GM23338 (cell line): ENCODE measurements at regions not wholly inside any gene's neighbourhood (a gene's known extent, or its start where the extent isn't known, plus 50 kb on each side); places are given as distances from the start of the nearest gene placed in this dataset.

Experiments
- ATAC-seq: fragments of 200-7000 bp; cut with Tn5 transposase; 3 replicates; pipeline ENCODE4 v1.9.1; 2020
- DNase-seq: peaks from one replicate; pipeline ENCODE4 v3.0.0-alpha.2; 2015; ENCODE audit warnings: low spot score
- H2AFZ ChIP-seq: fragments of 200-600 bp; sonication (generic); 2 replicates; pipeline ENCODE4 v1.8.0; 2016; ENCODE audit warnings: antibody characterized with exemption, mild to moderate bottlenecking, moderate library complexity
- H3F3A ChIP-seq: fragments of 200-600 bp; sonication (generic); replicated peaks from 2 replicates; pipeline ENCODE4 v1.8.0; 2017; ENCODE audit warnings: antibody characterized with exemption, mixed run types, low read depth
- H3K27ac ChIP-seq: fragments of 200-600 bp; sonication (generic); 2 replicates; pipeline ENCODE4 v1.6.1; 2016; ENCODE audit warnings: low read depth
- H3K27me3 ChIP-seq: fragments of 200-600 bp; sonication (generic); 2 replicates; pipeline ENCODE4 v1.8.0; 2016; ENCODE audit warnings: mild to moderate bottlenecking, mixed run types, moderate library complexity; ENCODE audit not compliant: insufficient read depth
- H3K36me3 ChIP-seq: fragments of 200-600 bp; sonication (generic); 2 replicates; pipeline ENCODE4 v1.8.0; 2016; ENCODE audit warnings: mild to moderate bottlenecking; ENCODE audit not compliant: insufficient read depth
- H3K4me1 ChIP-seq: fragments of 200-600 bp; sonication (generic); 2 replicates; pipeline ENCODE4 v1.8.0; 2016; ENCODE audit warnings: mild to moderate bottlenecking, moderate library complexity; ENCODE audit not compliant: insufficient read depth
- H3K4me2 ChIP-seq: fragments of 200-600 bp; sonication (generic); 2 replicates; pipeline ENCODE4 v1.7.1; 2017; ENCODE audit warnings: mixed run types
- H3K4me3 ChIP-seq: fragments of 200-600 bp; sonication (generic); 2 replicates; pipeline ENCODE4 v1.6.1; 2016; ENCODE audit warnings: mixed run types
- H3K79me2 ChIP-seq: fragments of 200-600 bp; sonication (generic); replicated peaks from 2 replicates; pipeline ENCODE4 v1.8.0; 2017; ENCODE audit warnings: mild to moderate bottlenecking; ENCODE audit not compliant: insufficient read depth
- H3K9me2 ChIP-seq: fragments of 200-600 bp; sonication (generic); 2 replicates; pipeline ENCODE4 v1.8.0; 2017; ENCODE audit not compliant: insufficient read depth
- H4K20me1 ChIP-seq: fragments of 200-600 bp; sonication (generic); replicated peaks from 2 replicates; pipeline ENCODE4 v1.8.0; 2017; ENCODE audit warnings: mild to moderate bottlenecking; ENCODE audit not compliant: insufficient read depth
- H3K27ac Mint-ChIP-seq: 2 replicates; pipeline ENCODE4 v1.8.0; 2020; ENCODE audit warnings: inconsistent platforms, mild to moderate bottlenecking, moderate library complexity, mixed read lengths
- H3K27me3 Mint-ChIP-seq: 3 replicates; pipeline ENCODE4 v1.8.0; 2022; ENCODE audit warnings: low read depth, mild to moderate bottlenecking, moderate library complexity, mixed read lengths, inconsistent platforms; ENCODE audit not compliant: insufficient read depth, poor library complexity
- H3K36me3 Mint-ChIP-seq: 3 replicates; pipeline ENCODE4 v1.8.0; 2021; ENCODE audit warnings: low read depth, mild to moderate bottlenecking, inconsistent platforms, moderate library complexity, mixed read lengths
- H3K4me1 Mint-ChIP-seq: 3 replicates; pipeline ENCODE4 v1.8.0; 2020; ENCODE audit warnings: mild to moderate bottlenecking, inconsistent platforms, mixed read lengths
- H3K4me3 Mint-ChIP-seq: 3 replicates; pipeline ENCODE4 v1.8.0; 2021; ENCODE audit warnings: moderate library complexity, mild to moderate bottlenecking, inconsistent platforms, mixed read lengths
- H3K9me3 Mint-ChIP-seq: 3 replicates; pipeline ENCODE4 v1.8.0; 2020; ENCODE audit warnings: moderate library complexity, mild to moderate bottlenecking, inconsistent platforms, mixed read lengths
- CREB1 ChIP-seq: fragments of 250-450 bp; sonication (Bioruptor Pico); IDR thresholded peaks from 2 replicates; pipeline ENCODE4 v1.5.0; 2020; ENCODE audit warnings: low read depth, mild to moderate bottlenecking, moderate library complexity
- CTCF ChIP-seq, 2 experiments: fragments of 200-600 bp in 1 of 2; sonication (generic) in 1 of 2; conservative IDR thresholded peaks; 2 replicates each; pipeline versions ENCODE4 v1.5.1 to v1.6.1; 2016 to 2017; ENCODE audit warnings: antibody characterized with exemption in 2 of 2, low read depth in 2 of 2, mild to moderate bottlenecking in 2 of 2, moderate library complexity in 1 of 2
- EZH2phosphoT487 ChIP-seq: fragments of 200-600 bp; sonication (generic); IDR thresholded peaks from one replicate; pipeline ENCODE4 v1.8.1; 2018; ENCODE audit warnings: antibody characterized with exemption; ENCODE audit not compliant: unreplicated experiment
- STAT1 ChIP-seq: IDR thresholded peaks from one replicate; pipeline ENCODE4 v1.6.1; 2016; ENCODE audit warnings: antibody characterized with exemption; ENCODE audit not compliant: unreplicated experiment
- ZNF114 ChIP-seq: fragments of 250-450 bp; sonication (Bioruptor Pico); IDR thresholded peaks from 2 replicates; pipeline ENCODE4 v1.5.0; 2020; ENCODE audit warnings: mild to moderate bottlenecking, moderate library complexity
- ZNF462 ChIP-seq: fragments of 250-450 bp; sonication (Bioruptor Pico); IDR thresholded peaks from 2 replicates; pipeline ENCODE4 v1.5.0; 2020; ENCODE audit warnings: mild to moderate bottlenecking, moderate library complexity

- no peak for TF ChIP-seq CREB1 (CRISPR knock-in tag)
- no peak for TF ChIP-seq ZNF114 (CRISPR knock-in tag)
- no peak for TF ChIP-seq EZH2phosphoT487
- TF ChIP-seq STAT1 = no peak
Measured at GRCh38 chr9:82281066-82281465, 292.5 kb downstream of the SPATA31D1 start (continued).

GRCh38 chr9:82284758-82285157, 296.2 kb downstream of the SPATA31D1 start:
- Mint-ChIP-seq H3K27me3 (no peaks in the 10 kb centered on the region), H3K36me3 (no peaks in the 10 kb centered on the region), H3K9me3 (peaks cover 4% of the 10 kb centered on the region; the same call in 2 of the 3 replicates), H3K4me1 (no peaks in the 10 kb centered on the region), H3K4me3 (no peak overlapping the region), H3K27ac (no peak overlapping the region)
- Histone ChIP-seq H3K4me3 (no peak overlapping the region), H2AFZ (no peak overlapping the region), H3K4me2 (no peak overlapping the region), H3K4me1 (no peaks in the 10 kb centered on the region), H3K27me3 (no peaks in the 10 kb centered on the region), H3K36me3 (no peaks in the 10 kb centered on the region), H3F3A (no peaks in the 10 kb centered on the region), H4K20me1 (no peaks in the 10 kb centered on the region), H3K9me2 (no peaks in the 10 kb centered on the region), H3K79me2 (no peaks in the 10 kb centered on the region), H3K27ac (no peak overlapping the region)
- TF ChIP-seq CTCF (conservative IDR thresholded peaks at IDR 0.05; ENCODE audit: low read depth in 2 of 2) = no peak
- TF ChIP-seq ZNF462 (CRISPR knock-in tag) = no peak
- DNase-seq = no peak
- no peak for ATAC-seq
